HG03469 (cell line): ENCODE measurements at regions not wholly inside any gene's neighbourhood (a gene's known extent, or its start where the extent isn't known, plus 50 kb on each side); places are given as distances from the start of the nearest gene placed in this dataset.
A peak's percentile ranks its signal among the peaks of the same experiment; 100 is the strongest.

Experiments
- ATAC-seq: cut with Tn5 transposase; IDR thresholded peaks from one replicate; pipeline ENCODE4 v1.9.1; 2021; ENCODE audit warnings: mild to moderate bottlenecking, moderate library complexity, moderate number of reproducible peaks; ENCODE audit not compliant: unreplicated experiment

DNA sequence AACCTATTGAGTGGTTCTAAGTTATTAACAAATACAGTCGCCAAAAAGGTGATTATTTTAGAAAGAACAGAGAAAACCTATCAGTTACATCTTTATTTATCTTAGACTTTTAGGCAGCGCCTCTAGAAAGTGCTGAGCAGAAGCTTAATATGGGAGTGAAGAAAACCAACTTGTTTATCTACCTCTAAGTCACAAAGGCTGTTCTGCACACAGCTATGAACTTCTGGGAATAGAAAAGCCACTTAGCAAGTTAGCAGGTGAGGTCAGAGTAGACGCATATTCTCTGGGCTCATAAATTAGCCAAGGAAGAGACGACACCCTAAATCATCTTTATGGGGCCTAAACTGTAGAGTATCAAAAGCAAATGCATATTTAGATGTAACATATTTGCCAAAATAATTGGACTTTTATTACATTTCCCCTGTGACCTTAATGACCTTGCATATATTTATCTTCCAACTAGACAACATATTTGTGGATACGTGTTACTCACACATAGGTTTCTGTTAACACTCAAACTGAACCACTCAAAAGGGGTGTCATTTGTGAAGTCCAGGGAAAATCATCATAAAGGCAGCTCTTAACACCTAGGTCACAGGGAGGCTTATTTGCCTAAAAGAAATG lies 267.1 kb downstream of the ADGB start:
- ATAC-seq = no peak

DNA sequence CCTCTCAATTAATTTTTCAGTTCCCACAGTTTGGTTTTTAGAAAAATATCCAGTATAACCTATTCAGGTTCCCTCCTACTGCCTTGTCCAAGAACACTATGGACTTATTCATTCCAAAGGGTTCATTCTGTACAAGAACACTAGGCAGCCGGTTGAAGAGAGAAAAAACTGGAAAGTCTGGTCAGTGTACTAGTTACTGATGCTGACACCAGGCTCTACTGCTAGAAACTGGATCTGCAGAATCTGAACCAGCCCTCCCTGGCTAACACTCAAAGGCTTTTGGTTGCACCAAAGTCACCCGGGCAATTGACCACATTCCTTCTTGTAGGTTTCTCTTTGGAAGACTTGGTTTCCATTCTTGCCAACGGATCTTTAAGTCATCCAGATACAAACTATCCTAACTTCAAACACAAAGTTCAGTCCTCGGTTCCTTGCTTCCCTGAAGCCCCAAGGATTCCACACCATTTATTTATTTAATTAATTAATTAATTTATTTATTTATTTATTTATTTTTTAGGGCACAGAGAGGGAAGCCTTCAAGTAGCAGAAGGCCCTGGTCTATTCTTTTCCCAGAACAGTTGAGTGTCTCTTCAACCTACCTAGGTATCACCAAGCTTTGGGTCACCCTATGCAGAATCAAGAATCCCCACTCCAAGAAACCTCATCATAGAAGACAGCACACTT lies 268.1 kb downstream of the ADGB start:
- ATAC-seq = no peak

DNA sequence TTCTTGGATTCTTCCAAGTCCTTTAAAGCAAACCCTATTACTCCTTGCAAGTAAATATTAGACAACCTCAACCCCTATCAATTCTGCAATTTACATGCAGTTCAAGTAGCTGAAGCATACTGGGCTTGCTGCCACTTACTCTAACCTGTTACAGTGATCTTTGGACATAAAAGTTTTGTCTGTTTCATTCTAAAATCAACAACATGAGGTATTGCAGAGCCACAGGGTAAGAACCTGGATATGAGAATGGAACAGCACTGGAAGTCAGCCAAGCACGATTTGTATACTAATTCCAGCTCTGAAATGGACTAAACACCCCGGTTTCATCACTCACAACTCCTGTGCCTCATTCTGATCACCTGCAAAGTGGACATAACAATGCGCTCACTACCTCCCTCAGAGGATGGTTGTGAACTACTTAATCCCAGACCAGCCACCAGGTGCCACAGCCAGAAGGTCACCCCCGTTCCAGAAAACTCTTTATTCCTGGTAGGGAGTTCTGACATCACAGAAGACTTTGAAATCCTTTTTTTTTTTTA lies 270.0 kb downstream of the ADGB start:
- no peak for ATAC-seq

DNA sequence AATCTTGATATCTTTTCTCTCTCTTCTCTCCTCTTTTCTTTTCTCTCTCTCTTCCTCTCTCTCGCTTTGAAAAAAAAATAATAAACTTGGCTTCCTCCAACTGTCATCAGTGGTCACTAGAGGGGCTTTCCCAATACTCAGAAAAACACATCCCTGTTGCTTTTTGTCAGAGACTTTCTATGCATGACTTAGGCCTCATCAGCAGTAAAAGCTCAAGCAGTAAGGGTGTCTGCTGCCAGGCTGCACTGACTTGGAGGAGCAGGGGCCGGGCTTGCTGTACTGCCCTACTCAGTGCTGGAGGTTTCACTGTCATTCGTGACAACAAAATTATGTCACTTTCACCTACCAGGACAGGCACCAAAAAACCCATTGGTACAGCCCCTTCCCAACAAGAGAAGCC lies 272.0 kb downstream of the ADGB start:
- peak; percentile 81 for ATAC-seq

DNA sequence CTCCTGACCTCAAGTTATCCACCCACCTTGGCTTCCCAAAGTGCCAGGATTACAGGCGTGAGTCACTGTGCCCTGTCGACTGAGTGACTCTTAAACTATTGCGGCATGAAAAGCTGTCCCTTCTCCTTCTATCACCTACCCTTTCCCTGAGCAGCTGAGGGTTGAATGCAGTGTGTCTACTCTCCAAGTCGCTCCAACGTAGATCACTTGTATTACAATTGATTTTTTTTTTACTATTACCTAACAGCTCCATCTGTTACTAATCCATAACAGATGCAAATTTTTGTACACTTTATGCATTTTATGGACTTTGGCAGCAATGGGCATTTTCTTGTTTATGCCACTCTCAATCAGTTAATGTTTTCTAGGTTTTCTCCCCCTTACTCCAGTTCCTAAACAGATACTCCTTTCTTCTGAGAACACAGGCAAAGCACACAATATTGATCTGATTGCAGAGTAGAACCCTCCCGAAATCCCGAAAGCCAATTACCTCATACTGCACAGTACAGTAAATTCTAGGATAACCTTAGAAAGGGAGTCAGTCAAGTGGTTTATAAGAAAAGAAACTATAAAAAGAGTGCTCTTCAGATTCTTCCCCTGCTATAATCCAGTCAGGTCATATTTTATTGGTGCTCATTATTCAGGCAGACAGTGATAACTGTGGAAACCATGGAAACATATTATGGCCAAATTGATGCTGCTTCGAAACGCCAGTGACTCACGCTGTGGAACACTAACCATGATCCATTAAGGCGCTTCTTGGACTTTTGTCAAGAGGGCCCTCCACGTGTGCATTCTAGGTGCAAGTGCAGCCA lies 273.0 kb downstream of the ADGB start:
- no peak for ATAC-seq

DNA sequence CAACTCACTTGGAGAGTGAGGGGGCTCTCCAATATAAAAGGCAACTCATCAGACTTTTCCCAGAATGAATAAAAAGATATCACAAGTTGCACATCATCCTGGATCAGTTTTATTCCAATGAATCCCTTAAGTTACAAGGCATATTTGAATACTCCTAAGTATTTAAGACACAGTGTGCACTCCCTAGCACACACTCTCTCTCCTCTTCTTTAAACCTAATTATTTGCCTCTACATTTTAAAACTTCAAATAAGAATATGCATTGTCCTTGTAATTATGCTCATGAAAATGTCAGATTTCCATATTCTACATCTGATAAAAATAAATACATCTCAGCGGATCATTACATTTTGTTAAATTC lies 273.6 kb downstream of the ADGB start:
- no peak for ATAC-seq

DNA sequence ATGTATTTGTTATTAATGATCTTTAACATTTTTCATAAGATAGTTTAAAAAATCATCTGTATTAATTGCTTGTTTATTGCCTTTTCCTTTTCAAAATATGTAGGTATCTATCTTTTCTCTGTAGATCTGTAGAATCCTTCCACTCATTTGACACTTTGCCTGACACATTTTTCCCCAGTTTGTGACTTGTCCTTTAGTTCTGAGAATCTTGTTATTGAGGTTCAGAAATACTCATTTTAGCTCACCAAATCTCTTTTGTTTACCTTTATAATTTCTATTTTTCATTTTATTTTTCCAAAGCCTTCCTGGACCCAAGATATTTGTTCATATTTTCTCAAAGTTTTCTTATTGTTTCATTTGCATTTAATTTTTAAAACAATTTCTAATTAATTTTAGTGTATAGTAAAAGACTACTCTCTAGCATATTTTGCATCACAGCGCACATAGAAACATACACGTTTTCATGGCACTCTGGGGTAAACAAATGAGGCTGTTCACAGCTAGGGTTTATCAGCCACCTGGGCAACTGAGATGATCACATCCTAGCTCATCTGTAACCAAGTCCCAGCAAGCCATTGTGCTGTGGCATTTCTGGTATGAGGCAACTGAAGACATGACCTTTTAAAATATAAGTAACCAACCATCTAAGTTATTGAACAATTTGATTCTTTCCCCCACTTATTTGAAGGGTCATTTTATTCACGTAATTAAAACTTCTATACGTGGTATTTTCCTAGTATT lies 275.7 kb downstream of the ADGB start:
- ATAC-seq = no peak

DNA sequence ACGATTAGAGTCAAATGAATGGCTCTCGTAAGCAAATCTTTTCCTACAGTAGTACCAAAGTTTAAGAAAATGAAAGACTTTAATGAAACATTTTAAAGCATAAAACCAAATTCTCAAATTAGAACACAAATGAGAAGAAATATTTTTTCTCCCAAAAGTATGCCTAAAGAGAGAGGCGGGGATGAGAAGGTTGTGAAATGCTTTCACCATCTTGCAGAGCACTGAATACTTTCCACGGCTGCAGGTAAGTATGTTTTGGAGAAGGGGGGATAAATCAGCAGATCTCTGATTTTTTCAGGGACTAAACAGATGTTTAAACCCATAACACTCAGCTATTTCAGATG lies 277.1 kb downstream of the ADGB start:
- no peak for ATAC-seq

DNA sequence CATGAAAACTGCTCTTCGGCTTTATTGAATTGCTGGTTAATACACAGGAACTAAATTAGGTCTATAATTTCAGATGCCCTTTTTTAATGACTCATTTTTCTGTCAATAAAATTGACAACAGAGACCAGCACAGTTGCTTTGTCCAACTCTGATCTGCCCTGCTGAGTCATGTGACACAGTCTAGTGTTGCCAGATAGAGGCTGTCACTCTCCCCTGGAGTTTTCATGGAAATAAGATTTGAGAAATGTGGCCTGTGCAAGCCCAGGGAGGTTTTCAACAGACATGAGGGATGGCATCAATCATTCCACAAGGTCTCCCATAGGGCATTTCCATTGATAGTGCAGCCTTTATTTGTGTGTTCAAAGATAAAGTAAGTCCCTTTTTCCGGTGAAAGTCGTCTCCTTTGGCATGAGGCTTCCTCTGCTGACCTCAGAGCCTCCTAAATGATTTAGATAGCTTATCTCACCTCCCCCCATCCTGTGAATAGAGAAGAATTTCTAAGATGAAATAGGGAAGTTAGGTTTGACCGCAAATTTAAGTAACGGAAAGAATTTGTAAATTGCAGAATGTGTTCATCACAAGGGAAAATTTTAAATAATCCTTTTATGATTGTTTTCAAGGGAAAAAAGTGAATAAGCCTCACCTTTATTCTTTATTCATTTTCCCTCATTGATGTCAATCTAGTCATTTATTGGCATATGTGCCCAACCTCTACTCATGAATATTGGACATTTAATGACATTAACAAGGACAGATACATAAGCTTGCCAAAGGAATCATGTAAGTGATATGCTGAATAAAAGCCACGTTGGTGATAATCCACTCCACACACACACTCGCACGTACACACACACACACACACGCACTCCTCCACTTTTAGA lies 277.7 kb downstream of the ADGB start:
- ATAC-seq = no peak

DNA sequence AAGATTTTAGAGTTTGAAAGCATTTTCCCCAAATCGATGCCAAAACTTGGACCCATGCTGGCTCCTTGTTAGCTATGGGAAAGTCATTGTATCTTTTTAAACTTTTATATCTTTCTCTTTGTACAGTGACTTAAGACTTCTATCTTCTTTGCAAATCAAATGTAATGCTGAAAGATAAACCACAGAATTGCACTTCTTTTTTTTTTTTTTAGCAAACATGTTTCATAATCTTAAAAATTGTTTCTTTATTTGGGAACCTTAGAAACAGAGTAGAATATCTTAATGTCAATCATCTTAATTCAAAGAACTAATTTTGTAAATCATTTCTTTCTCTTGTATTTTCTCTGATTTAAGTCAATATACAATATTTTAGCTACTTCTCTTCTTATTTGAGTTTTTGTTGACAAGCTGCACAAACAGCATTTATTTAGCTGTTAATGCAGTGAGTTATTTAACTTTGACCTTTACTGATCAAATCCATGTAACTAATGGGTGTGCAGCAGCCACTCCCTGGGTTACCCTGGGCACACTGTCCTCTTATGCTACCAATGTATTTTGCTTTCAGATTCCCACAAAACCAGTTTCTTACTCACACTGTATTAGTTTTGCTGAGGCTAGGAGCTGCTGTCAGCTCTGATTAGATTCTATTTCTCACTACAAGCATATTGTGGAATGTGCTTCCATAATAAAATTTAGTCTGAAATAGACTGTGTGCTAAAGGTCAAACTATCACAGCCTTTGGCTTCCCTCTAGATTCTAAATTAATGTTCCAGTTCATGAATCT lies 279.6 kb downstream of the ADGB start:
- ATAC-seq = no peak

DNA sequence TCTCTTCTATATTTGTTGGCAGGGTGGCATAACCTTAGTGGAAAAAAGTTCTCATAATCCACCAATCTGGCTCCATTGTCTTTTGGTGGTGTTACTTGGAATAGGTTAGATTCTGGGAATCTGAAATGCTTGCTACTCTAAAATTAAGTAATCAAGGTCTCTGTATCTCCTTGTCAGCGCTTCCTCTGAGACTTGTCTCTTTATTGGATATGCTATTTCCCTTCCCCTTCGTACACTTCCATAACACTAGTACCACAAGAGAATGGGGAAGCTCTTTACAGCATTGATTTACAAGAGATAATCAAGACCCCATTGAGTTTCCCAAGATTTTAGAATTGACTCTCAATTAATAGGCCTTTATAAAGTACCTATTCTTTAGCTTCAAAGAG lies 280.2 kb downstream of the ADGB start:
- ATAC-seq = no peak

DNA sequence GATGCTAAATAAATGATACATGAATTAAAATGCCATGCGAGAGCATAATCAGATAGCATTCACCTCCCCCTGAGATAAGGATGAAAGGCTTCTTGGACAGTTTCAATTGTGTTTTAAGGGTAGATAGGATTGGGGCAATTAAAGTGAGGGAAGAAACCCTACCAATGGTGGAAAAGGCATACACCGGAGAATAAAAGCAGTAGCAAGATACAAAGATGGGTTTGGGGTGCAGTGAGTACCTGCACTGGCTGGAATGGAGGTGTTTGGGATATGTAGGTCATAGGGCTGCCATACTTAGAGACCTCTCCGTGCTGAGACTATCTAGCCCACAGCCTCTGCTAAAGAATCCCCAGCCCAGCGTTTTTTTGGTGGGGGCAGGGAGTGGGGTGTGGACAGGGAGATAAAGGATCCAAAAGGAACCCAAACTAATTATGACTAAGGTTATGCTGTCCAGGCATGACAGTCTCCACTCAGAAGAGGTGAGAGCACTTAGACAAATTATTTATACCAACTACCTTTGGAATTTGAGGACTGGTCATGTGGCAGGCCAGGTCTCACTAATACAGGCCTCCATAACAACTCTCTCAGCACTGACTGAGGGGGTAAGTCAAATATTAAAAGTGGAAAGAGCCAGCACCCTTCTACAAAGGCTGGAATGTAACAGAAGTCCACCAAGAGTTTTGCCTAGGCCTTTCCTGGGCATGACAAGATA lies 280.8 kb downstream of the ADGB start:
- ATAC-seq = no peak

DNA sequence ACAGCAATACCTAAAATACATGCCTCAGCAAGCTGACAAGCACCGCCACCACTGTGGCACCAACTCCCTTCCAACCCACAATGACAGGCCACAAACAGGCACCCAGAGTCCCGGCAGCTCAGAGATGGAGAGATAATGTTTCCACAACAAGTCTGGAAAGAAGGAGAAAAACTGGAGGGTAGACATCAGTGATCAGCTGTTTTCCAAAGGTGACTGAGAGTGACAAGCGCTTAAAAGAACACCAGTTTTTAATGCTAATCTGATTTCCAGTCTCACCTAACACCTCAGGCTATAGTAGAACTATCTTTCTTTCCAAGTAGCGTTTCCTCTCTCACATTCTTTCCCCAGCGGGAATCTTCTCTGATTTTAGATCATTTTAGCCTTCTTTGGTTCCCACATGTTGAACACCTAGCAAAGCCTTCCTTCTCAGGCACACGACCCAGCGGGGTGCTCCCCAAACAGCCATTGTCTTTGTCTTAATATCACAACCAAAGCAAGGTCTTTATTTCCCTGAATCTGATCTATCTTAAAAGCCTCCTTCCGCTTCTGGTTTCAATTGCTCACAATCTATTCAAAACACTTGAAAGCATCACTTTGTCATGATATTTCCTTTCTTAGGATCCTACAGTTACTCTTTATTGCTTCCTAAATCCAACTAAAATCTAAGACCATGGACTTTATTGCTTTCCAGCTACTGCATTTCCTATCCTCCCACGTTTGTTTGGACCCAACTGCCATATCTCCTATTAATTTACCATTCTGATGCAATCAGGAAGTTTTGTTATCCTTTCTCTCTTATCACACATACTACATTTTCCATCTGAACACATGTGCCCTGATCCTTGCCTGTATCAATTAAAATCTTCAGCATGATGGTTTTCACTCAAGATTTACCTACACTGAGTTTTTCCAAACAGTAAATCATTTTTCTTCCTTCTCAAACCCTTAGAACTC lies 282.7 kb downstream of the ADGB start:
- no peak for ATAC-seq

DNA sequence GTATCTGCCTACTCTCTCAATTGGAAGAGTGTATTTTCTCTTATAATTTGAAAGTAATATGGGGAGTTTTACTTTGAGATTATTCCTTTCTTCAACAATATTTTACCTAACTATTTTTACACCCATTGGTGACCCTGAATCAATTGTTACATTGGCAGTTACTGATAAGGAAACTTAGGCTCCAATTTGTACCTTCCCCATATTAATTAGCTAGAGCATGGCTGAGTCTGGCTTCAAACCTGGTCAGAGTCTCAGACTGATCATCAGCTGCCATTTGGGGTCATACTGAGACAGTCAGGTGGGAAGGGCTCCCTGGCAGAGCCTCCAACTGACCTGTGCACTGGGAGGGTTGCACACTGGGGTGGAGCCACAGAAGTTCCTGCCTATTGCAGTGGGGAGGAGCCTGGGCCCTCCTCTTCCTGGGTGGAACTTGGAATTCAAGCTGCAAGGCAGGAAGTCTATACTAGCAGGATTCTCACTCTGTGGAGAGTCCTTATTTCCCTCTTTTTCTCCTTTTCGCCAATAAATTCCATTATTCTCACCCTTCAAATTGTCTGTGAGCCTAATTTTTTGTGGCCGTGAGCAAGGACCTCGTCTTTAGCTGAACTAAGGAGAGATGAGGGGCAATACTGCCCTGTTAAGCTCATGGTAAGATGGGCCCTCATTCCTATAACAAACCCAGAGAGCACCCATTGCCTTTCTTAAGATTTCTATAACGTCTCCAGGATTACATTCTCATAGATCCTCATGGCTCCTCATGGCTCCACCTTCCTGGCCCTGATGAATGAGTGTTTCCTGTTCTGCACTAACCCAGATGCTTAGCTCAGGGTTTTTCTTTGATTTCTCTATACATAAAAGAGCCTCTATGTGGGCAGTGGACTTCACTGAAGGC lies 285.1 kb downstream of the ADGB start:
- ATAC-seq = no peak

DNA sequence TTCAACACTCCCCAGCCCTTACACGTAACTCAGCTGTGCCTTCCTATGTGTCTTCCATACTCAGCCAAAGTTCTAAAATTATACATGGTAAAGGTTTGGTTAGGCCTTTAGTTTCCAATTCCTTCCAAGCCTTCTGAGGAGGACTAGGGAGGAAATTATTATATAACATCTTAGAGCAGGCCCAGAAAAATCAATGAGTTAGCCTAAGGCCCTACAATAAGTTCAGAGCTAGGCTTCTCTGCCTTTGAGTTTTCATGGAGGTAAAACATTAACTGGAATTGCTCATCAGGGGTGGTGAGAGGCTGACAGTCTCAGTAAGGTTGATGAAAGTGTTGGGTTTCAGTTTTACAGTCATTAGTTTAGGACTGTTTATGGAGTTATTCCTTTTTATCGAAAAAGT lies 286.0 kb downstream of the ADGB start:
- peak; percentile 52 for ATAC-seq

DNA sequence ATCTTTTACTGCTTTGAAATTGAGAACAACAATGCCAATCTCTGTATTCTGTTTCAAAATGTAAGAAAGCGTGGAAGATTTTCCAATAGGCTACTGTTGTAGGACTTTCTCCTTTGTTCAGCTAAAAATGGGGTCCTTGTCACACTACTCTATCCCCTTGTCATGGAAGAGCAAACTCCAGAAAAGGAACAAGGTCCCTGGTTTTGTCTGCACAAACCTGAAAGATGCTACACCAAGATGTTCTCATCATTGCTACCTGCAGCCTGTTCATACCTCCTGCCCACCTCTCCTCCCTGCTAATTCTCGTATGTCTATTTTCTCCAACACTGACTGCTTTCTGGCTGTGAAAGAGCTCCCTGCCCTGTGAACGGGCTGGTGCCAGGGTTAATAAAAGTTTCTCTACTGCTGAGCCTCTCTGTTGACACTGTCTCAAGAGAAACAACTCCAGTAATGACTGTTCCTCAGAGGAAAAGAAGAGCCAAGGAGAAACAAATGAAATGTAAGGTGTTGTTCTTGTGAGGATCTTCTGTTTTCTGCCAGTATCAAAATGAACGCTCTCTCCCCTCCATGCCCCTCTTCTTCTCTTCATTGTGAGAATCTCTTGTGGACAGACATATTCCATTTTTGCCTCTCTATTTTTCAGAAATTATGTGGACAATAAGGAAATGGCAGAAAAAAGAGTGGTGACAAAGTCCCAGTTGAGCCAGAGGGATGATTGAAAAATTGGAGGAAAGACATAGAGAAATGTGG lies 287.1 kb downstream of the ADGB start:
- no peak for ATAC-seq
